A673 (cell line): ENCODE measurements at regions not wholly inside any gene's neighbourhood (a gene's known extent, or its start where the extent isn't known, plus 50 kb on each side); places are given as distances from the start of the nearest gene placed in this dataset.

Experiments used
- BruUV-seq: library from RNA; stranded (reverse); fragments of 400-500 nt; replicated peaks from 2 replicates; lab custom pipeline; 2021; lab: Mats Ljungman, UMichigan
- CTCF ChIA-PET: fragments of 300-600 bp; sonication (Branson Sonifier 250); formaldehyde crosslinking; loops from one replicate; lab custom pipeline; 2022; ENCODE audit warnings: antibody characterized with exemption; lab: Charles Lee
- POLR2A ChIA-PET: fragments of 300-600 bp; sonication (Branson Sonifier 250); formaldehyde crosslinking; loops from one replicate; lab custom pipeline; 2022; ENCODE audit warnings: antibody characterized with exemption; ENCODE audit not compliant: low non-redundant PET; lab: Charles Lee
- DNase-seq: peaks from one replicate; pipeline ENCODE4 v3.0.0-alpha.2; 2015; ENCODE audit warnings: low spot score
- H3K27ac ChIP-seq: fragments of 200-600 bp; sonication (generic); 2 replicates; pipeline ENCODE4 v1.5.1; 2016; ENCODE audit warnings: mixed run types, low read depth, mild to moderate bottlenecking, mixed read lengths, antibody characterized with exemption, low read length; ENCODE audit not compliant: poor library complexity, severe bottlenecking
- H3K27me3 ChIP-seq: fragments of 200-600 bp; sonication (generic); replicated peaks from 2 replicates; pipeline ENCODE4 v1.6.1; 2017; ENCODE audit warnings: mixed run types, low read depth, mild to moderate bottlenecking, mixed read lengths, antibody characterized with exemption, low read length; ENCODE audit not compliant: insufficient read depth, poor library complexity
- H3K36me3 ChIP-seq: fragments of 200-600 bp; sonication (generic); 2 replicates; pipeline ENCODE4 v1.6.1; 2016; ENCODE audit warnings: mixed run types, mild to moderate bottlenecking, mixed read lengths, antibody characterized with exemption, low read length; ENCODE audit not compliant: insufficient read depth, poor library complexity, severe bottlenecking
- H3K4me1 ChIP-seq: fragments of 200-600 bp; sonication (generic); 2 replicates; pipeline ENCODE4 v1.6.1; 2017; ENCODE audit warnings: mixed run types, mild to moderate bottlenecking, mixed read lengths, antibody characterized with exemption, low read length; ENCODE audit not compliant: insufficient read depth, poor library complexity, severe bottlenecking
- H3K4me3 ChIP-seq: fragments of 200-600 bp; sonication (generic); 2 replicates; pipeline ENCODE4 v1.5.1; 2016; ENCODE audit warnings: low read depth, mixed run types, mild to moderate bottlenecking, mixed read lengths, low read length; ENCODE audit not compliant: poor library complexity, severe bottlenecking
- H3K9me3 ChIP-seq: fragments of 200-600 bp; sonication (generic); 2 replicates; pipeline ENCODE4 v1.6.1; 2016; ENCODE audit warnings: mixed run types, low read depth, mild to moderate bottlenecking, mixed read lengths, antibody characterized with exemption, low read length; ENCODE audit not compliant: poor library complexity, severe bottlenecking
- CTCF ChIP-seq: fragments of 300-800, 200-600 bp; sonication (generic); conservative IDR thresholded peaks from 2 replicates; pipeline ENCODE4 v1.5.1; 2017; ENCODE audit warnings: low read depth, mild to moderate bottlenecking, antibody characterized with exemption, low read length, moderate library complexity, mixed read lengths
- EZH2 ChIP-seq: fragments of 200-600 bp; sonication (generic); IDR thresholded peaks from 2 replicates; pipeline ENCODE4 v1.6.1; 2017; ENCODE audit warnings: borderline replicate concordance, low read depth, mild to moderate bottlenecking, mixed read lengths, antibody characterized with exemption, low read length; ENCODE audit not compliant: poor library complexity, severe bottlenecking
- intact Hi-C: fragments of 100-400 bp; cut with micrococcal nuclease; formaldehyde crosslinking; loops from one replicate; pipeline ENCODE4 v1.10.0; 2022; ENCODE audit not compliant: unreplicated experiment

DNA sequence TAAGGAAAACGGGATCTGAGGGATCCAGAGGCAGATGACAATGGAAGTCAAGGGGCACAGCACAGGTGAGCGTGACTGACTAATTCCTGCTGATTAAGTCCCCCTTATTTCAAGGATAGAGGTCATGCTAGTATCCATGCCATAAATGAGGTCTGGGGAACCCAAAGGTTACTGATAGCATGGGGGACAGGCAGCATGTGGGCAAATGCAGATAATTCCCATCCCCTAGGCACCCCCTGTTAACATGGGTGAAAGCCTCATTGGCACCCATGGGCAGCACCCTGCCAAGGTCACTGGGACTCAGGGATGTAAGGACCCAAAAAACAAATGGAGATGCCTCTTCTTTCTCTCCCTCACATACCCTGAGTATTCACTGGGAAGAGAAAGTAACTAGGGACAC is 139.7 kb downstream of the WDR11 start:
- H3K4me3 ChIP-seq = no peak overlapping the region
- no peak for DNase-seq
- CTCF ChIA-PET = no interaction called here
- no peaks in the 10 kb centered on the region for H3K4me1 ChIP-seq
- no TSS peak for BruUV-seq
- no peak overlapping the region for H3K27ac ChIP-seq
- no peaks in the 10 kb centered on the region for H3K27me3 ChIP-seq
- intact Hi-C loops = no loop called here
- TF ChIP-seq CTCF = no peak
- no peak for TF ChIP-seq EZH2
- no peaks in the 10 kb centered on the region for H3K36me3 ChIP-seq
- POLR2A ChIA-PET = no interaction called here
- peaks cover 3% of the 10 kb centered on the region for H3K9me3 ChIP-seq

DNA sequence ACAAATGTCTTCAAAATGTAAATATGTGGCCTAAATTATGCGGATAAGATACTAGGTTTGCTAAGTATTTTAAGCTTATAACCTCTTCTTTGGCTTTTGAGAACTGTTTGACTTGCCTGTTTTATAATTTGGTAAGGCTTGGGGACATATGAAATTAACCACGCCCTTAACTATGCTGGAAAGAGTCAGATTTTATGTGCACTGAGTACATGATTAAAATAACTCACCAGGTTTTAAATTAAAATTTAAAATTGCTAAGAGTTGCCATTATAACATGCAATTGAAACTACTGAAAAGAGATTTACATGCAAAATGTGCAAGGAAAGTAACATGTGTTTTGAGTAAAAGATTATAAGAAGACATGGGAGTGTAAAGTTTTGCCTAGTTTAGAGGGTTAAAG is 141.9 kb downstream of the WDR11 start:
- no peaks in the 10 kb centered on the region for H3K4me1 ChIP-seq
- no TSS peak for BruUV-seq
- H3K36me3 ChIP-seq = no peaks in the 10 kb centered on the region
- no peak overlapping the region for H3K4me3 ChIP-seq
- ChIA-PET POLR2A (no interaction called here), CTCF (no interaction called here)
- no peak for DNase-seq
- intact Hi-C loops = no loop called here
- H3K27me3 ChIP-seq = no peaks in the 10 kb centered on the region
- H3K9me3 ChIP-seq = peaks cover 3% of the 10 kb centered on the region
- H3K27ac ChIP-seq = no peak overlapping the region
- TF ChIP-seq CTCF = no peak
- no peak for TF ChIP-seq EZH2

GRCh38 chr10:120995768-120996167 is 144.6 kb downstream of the WDR11 start:
- CTCF ChIA-PET = no interaction called here
- Histone ChIP-seq H3K4me1 (no peaks in the 10 kb centered on the region), H3K27ac (no peak overlapping the region), H3K36me3 (no peaks in the 10 kb centered on the region), H3K27me3 (no peaks in the 10 kb centered on the region), H3K4me3 (no peak overlapping the region), H3K9me3 (peaks cover 3% of the 10 kb centered on the region)
- POLR2A ChIA-PET = no interaction called here
- DNase-seq = no peak
- BruUV-seq = no TSS peak
- TF ChIP-seq EZH2 = no peak
- no peak for TF ChIP-seq CTCF
- intact Hi-C loops = no loop called here
